Neural cell (in vitro differentiated cells): ENCODE measurements at regions not wholly inside any gene's neighbourhood (a gene's known extent, or its start where the extent isn't known, plus 50 kb on each side); places are given as distances from the start of the nearest gene placed in this dataset.

Experiments used
- H2AFZ ChIP-seq: fragments of 200-600, 300-800 bp; sonication (generic), shearing (Covaris generic); 2 replicates; pipeline ENCODE4 v1.6.0; 2014; ENCODE audit warnings: low read depth, mild to moderate bottlenecking, antibody characterized with exemption, low read length, moderate library complexity
- H3F3A ChIP-seq: fragments of 200-600 bp; shearing (Covaris generic); 2 replicates; pipeline ENCODE4 v1.6.1; 2016; ENCODE audit warnings: mild to moderate bottlenecking, moderate library complexity, mixed read lengths, antibody characterized with exemption, low read length; ENCODE audit not compliant: insufficient read depth, poor library complexity, severe bottlenecking
- H3K27ac ChIP-seq: fragments of 200-600, 300-800 bp; sonication (generic), shearing (Covaris generic); 2 replicates; pipeline ENCODE4 v1.5.1; 2014; ENCODE audit warnings: mild to moderate bottlenecking, low read length, moderate library complexity
- H3K27me3 ChIP-seq: fragments of 300-800, 200-600 bp; sonication (generic), shearing (Covaris generic); 2 replicates; pipeline ENCODE4 v1.6.0; 2014; ENCODE audit warnings: mild to moderate bottlenecking, low read depth, low read length, moderate library complexity; ENCODE audit not compliant: insufficient read depth
- H3K36me3 ChIP-seq: fragments of 300-800, 200-600 bp; sonication (generic), shearing (Covaris generic); 2 replicates; pipeline ENCODE4 v1.5.1; 2014; ENCODE audit warnings: mild to moderate bottlenecking, antibody characterized with exemption, low read length, moderate library complexity; ENCODE audit not compliant: insufficient read depth
- H3K4me2 ChIP-seq: fragments of 300-800, 200-600 bp; sonication (generic), shearing (Covaris generic); 2 replicates; pipeline ENCODE4 v1.6.0; 2014; ENCODE audit warnings: mild to moderate bottlenecking, low read length
- H3K4me3 ChIP-seq: fragments of 300-800, 200-600 bp; sonication (generic), shearing (Covaris generic); 2 replicates; pipeline ENCODE4 v1.5.1; 2014; ENCODE audit warnings: mild to moderate bottlenecking, low read length, moderate library complexity
- H3K79me2 ChIP-seq: fragments of 200-600 bp; shearing (Covaris generic); replicated peaks from 2 replicates; pipeline ENCODE4 v1.6.0; 2014; ENCODE audit warnings: mild to moderate bottlenecking, low read length, moderate library complexity; ENCODE audit not compliant: insufficient read depth
- H3K9ac ChIP-seq: fragments of 300-800, 200-600 bp; sonication (generic), shearing (Covaris generic); 2 replicates; pipeline ENCODE4 v1.6.1; 2016; ENCODE audit warnings: mild to moderate bottlenecking, low read length, mixed read lengths
- H3K9me2 ChIP-seq: fragments of 200-600 bp; shearing (Covaris generic); 2 replicates; pipeline ENCODE4 v1.6.1; 2016; ENCODE audit warnings: mild to moderate bottlenecking, low read length, mixed read lengths; ENCODE audit not compliant: insufficient read depth
- H3K9me3 ChIP-seq: fragments of 200-600, 300-800 bp; sonication (generic), shearing (Covaris generic); 2 replicates; pipeline ENCODE4 v1.6.1; 2016; ENCODE audit warnings: mild to moderate bottlenecking, mixed run types, low read length, moderate library complexity, mixed read lengths
- H4K20me1 ChIP-seq: fragments of 200-600 bp; shearing (Covaris generic); 2 replicates; pipeline ENCODE4 v1.6.1; 2016; ENCODE audit warnings: mild to moderate bottlenecking, mixed run types; ENCODE audit not compliant: insufficient read depth
- EP300 ChIP-seq: fragments of 450-650 bp; conservative IDR thresholded peaks from 2 replicates; pipeline ENCODE4 v1.6.1; 2014; ENCODE audit warnings: antibody characterized with exemption, mild to moderate bottlenecking, moderate library complexity; ENCODE audit not compliant: poor library complexity, severe bottlenecking
- EZH2 ChIP-seq: fragments of 200-600, 300-800 bp; shearing (Covaris generic), sonication (generic); IDR thresholded peaks from 2 replicates; pipeline ENCODE4 v1.6.1; 2014; ENCODE audit warnings: antibody characterized with exemption, low read length, borderline replicate concordance, mild to moderate bottlenecking; ENCODE audit not compliant: insufficient read depth, poor library complexity, severe bottlenecking
- MXI1 ChIP-seq: fragments of 450-650 bp; conservative IDR thresholded peaks from 2 replicates; pipeline ENCODE4 v1.6.1; 2014; ENCODE audit warnings: antibody characterized with exemption, mild to moderate bottlenecking; ENCODE audit not compliant: poor library complexity, severe bottlenecking
- POLR2AphosphoS5 ChIP-seq: IDR thresholded peaks from 2 replicates; pipeline ENCODE4 v1.6.1; 2012
- RAD21 ChIP-seq: fragments of 450-650 bp; conservative IDR thresholded peaks from 2 replicates; pipeline ENCODE4 v1.6.1; 2014; ENCODE audit warnings: antibody characterized with exemption, mild to moderate bottlenecking, moderate library complexity
- REST ChIP-seq: IDR thresholded peaks from 2 replicates; pipeline ENCODE4 v1.6.1; 2012; ENCODE audit warnings: borderline replicate concordance
- SMC3 ChIP-seq: fragments of 450-650 bp; conservative IDR thresholded peaks from 2 replicates; pipeline ENCODE4 v1.6.1; 2014; ENCODE audit warnings: antibody characterized with exemption, mild to moderate bottlenecking, moderate library complexity; ENCODE audit not compliant: poor library complexity
- TAF1 ChIP-seq: IDR thresholded peaks from 2 replicates; pipeline ENCODE4 v1.6.1; 2012; ENCODE audit warnings: low read depth
- TF ChIP-seq, protein P1 (sequence below): fragments of 450-650 bp; IDR thresholded peaks from 2 replicates; pipeline ENCODE4 v1.5.1; 2014; ENCODE audit warnings: antibody characterized with exemption, mild to moderate bottlenecking, moderate library complexity; ENCODE audit not compliant: poor library complexity, severe bottlenecking

GRCh38 chr21:20811702-20812101 is 186.5 kb upstream of the NCAM2 start:
- Histone ChIP-seq H3K27me3 (no peaks in the 10 kb centered on the region), H3K27ac (no peak overlapping the region), H3F3A (no peaks in the 10 kb centered on the region), H3K9me2 (no peaks in the 10 kb centered on the region), H4K20me1 (no peaks in the 10 kb centered on the region), H2AFZ (no peak overlapping the region), H3K9ac (no peak overlapping the region), H3K4me2 (no peak overlapping the region), H3K4me3 (no peak overlapping the region), H3K36me3 (no peaks in the 10 kb centered on the region), H3K79me2 (no peaks in the 10 kb centered on the region), H3K9me3 (no peaks in the 10 kb centered on the region)
- TF ChIP-seq REST (no peak), MXI1 (no peak), EP300 (no peak), TAF1 (no peak), SMC3 (no peak), EZH2 (no peak), RAD21 (no peak), POLR2AphosphoS5 (no peak)
- TF ChIP-seq, protein P1, sequence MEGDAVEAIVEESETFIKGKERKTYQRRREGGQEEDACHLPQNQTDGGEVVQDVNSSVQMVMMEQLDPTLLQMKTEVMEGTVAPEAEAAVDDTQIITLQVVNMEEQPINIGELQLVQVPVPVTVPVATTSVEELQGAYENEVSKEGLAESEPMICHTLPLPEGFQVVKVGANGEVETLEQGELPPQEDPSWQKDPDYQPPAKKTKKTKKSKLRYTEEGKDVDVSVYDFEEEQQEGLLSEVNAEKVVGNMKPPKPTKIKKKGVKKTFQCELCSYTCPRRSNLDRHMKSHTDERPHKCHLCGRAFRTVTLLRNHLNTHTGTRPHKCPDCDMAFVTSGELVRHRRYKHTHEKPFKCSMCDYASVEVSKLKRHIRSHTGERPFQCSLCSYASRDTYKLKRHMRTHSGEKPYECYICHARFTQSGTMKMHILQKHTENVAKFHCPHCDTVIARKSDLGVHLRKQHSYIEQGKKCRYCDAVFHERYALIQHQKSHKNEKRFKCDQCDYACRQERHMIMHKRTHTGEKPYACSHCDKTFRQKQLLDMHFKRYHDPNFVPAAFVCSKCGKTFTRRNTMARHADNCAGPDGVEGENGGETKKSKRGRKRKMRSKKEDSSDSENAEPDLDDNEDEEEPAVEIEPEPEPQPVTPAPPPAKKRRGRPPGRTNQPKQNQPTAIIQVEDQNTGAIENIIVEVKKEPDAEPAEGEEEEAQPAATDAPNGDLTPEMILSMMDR: no peak

DNA sequence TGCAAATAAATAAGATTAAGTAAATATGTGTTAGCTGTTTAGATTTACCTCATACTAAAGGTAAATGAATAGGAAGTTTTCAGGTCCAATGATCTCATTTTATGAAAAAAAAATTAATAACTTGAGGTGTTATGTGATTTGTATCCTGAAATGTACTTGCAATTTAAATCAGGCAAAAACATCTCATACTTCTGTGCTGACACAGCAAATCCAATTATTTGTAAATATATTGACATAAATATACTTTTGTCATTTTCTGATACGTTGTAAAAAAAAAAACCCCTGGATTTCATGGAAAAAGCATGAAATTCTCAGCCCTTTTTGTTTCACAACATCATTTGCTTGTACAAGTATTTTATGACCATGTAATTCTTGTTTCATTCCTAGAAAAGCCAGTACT is 184.1 kb upstream of the NCAM2 start:
- no peaks in the 10 kb centered on the region for H3F3A ChIP-seq
- H3K79me2 ChIP-seq: no peaks in the 10 kb centered on the region
- H3K36me3 ChIP-seq: no peaks in the 10 kb centered on the region
- H3K27ac ChIP-seq: no peak overlapping the region
- TF ChIP-seq, protein P1: no peak
- TF ChIP-seq EP300 (no peak), POLR2AphosphoS5 (no peak), SMC3 (no peak)
- H3K4me2 ChIP-seq: no peak overlapping the region
- no peaks in the 10 kb centered on the region for H4K20me1 ChIP-seq
- no peaks in the 10 kb centered on the region for H3K9me3 ChIP-seq
- H3K9ac ChIP-seq: no peak overlapping the region
- no peaks in the 10 kb centered on the region for H3K27me3 ChIP-seq
- H3K9me2 ChIP-seq: no peaks in the 10 kb centered on the region
- H2AFZ ChIP-seq: no peak overlapping the region
- no peak overlapping the region for H3K4me3 ChIP-seq
